Liver (tissue), 8 donors: ENCODE measurements at regions not wholly inside any gene's neighbourhood (a gene's known extent, or its start where the extent isn't known, plus 50 kb on each side); places are given as distances from the start of the nearest gene placed in this dataset.

Experiments
- DNase-seq: peaks from one replicate; pipeline ENCODE4 v3.0.0-alpha.2; 2017; ENCODE audit warnings: low spot score
- H3K27ac ChIP-seq, 2 donors: one replicate each; pipeline ENCODE4 v1.7.0; 2013; ENCODE audit warnings: inconsistent platforms in 2 of 2, low read length in 2 of 2, control low read depth in 1 of 2, low read depth in 1 of 2, mild to moderate bottlenecking in 1 of 2
- H3K27me3 ChIP-seq, 4 donors: one replicate each; pipeline versions ENCODE4 v1.6.1 to v1.7.0; 2013; ENCODE audit warnings: low read length in 3 of 4, inconsistent platforms in 1 of 4, mild to moderate bottlenecking in 1 of 4, moderate library complexity in 1 of 4; ENCODE audit not compliant: control insufficient read depth in 4 of 4, insufficient read depth in 4 of 4
- H3K36me3 ChIP-seq, 4 donors: one replicate each; pipeline versions ENCODE4 v1.6.1 to v1.7.0; 2013; ENCODE audit warnings: low read length in 3 of 4, mild to moderate bottlenecking in 3 of 4, low read depth in 1 of 4, moderate library complexity in 1 of 4; ENCODE audit not compliant: control insufficient read depth in 4 of 4, insufficient read depth in 3 of 4
- H3K4me1 ChIP-seq, 4 donors: one replicate each; pipeline versions ENCODE4 v1.6.1 to v1.7.0; 2013; ENCODE audit warnings: low read length in 3 of 4, mild to moderate bottlenecking in 3 of 4, moderate library complexity in 1 of 4; ENCODE audit not compliant: control insufficient read depth in 4 of 4, insufficient read depth in 4 of 4
- H3K4me3 ChIP-seq, 3 donors: one replicate each; pipeline versions ENCODE4 v1.6.1 to v1.7.0; 2013; ENCODE audit warnings: low read length in 3 of 3, control low read depth in 1 of 3, low read depth in 1 of 3, mild to moderate bottlenecking in 1 of 3
- H3K9ac ChIP-seq, 2 donors: one replicate each; pipeline ENCODE4 v1.7.0; 2013; ENCODE audit warnings: low read length in 2 of 2, mild to moderate bottlenecking in 2 of 2, moderate library complexity in 2 of 2, control low read depth in 1 of 2, low read depth in 1 of 2
- H3K9me3 ChIP-seq, 4 donors: one replicate each; pipeline versions ENCODE4 v1.6.1 to v1.7.0; 2013; ENCODE audit warnings: low read length in 3 of 4; ENCODE audit not compliant: control insufficient read depth in 4 of 4
- ATF3 ChIP-seq: IDR thresholded peaks from 2 replicates; pipeline ENCODE4 v1.6.1; 2016; ENCODE audit warnings: antibody characterized with exemption
- CTCF ChIP-seq: fragments of 150-350 bp; IDR thresholded peaks from 2 replicates; pipeline ENCODE4 v1.5.1; 2017; ENCODE audit warnings: improper control_type of control experiment, low read depth, low read length; ENCODE audit not compliant: missing input control
- EGR1 ChIP-seq, 2 donors: IDR thresholded peaks; 2 replicates each; pipeline ENCODE4 v1.6.1; 2016 to 2018; ENCODE audit warnings: antibody characterized with exemption in 2 of 2, low read depth in 2 of 2
- FOXA1 ChIP-seq: IDR thresholded peaks from 2 replicates; pipeline ENCODE4 v1.6.1; 2016; ENCODE audit warnings: antibody characterized with exemption
- FOXA2 ChIP-seq: IDR thresholded peaks from 2 replicates; pipeline ENCODE4 v1.6.1; 2016; ENCODE audit warnings: antibody characterized with exemption
- GABPA ChIP-seq, 2 donors: IDR thresholded peaks in 1 of 2; conservative IDR thresholded peaks in 1 of 2; 2 replicates each; pipeline ENCODE4 v1.6.1; 2016; ENCODE audit warnings: antibody characterized with exemption in 2 of 2, mild to moderate bottlenecking in 1 of 2, moderate library complexity in 1 of 2
- HNF4A ChIP-seq, 2 donors: conservative IDR thresholded peaks; 2 replicates each; pipeline ENCODE4 v1.6.1; 2016; ENCODE audit warnings: antibody characterized with exemption in 2 of 2, mild to moderate bottlenecking in 2 of 2
- HNF4G ChIP-seq: IDR thresholded peaks from 2 replicates; pipeline ENCODE4 v1.6.1; 2016; ENCODE audit warnings: antibody characterized with exemption
- JUND ChIP-seq, 2 donors: IDR thresholded peaks; 2 replicates each; pipeline ENCODE4 v1.6.1; 2016; ENCODE audit warnings: antibody characterized with exemption in 2 of 2
- MAX ChIP-seq: IDR thresholded peaks from 2 replicates; pipeline ENCODE4 v1.6.1; 2016; ENCODE audit warnings: antibody characterized with exemption
- NR2F2 ChIP-seq: IDR thresholded peaks from 2 replicates; pipeline ENCODE4 v1.6.1; 2016; ENCODE audit warnings: antibody characterized with exemption
- RAD21 ChIP-seq, 2 donors: IDR thresholded peaks; 2 replicates each; pipeline ENCODE4 v1.6.1; 2016; ENCODE audit warnings: antibody characterized with exemption in 2 of 2, mild to moderate bottlenecking in 2 of 2
- REST ChIP-seq: IDR thresholded peaks from 2 replicates; pipeline ENCODE4 v1.6.1; 2016; ENCODE audit warnings: antibody characterized with exemption, mild to moderate bottlenecking
- RXRA ChIP-seq, 2 donors: IDR thresholded peaks; 2 replicates each; pipeline ENCODE4 v1.6.1; 2017 to 2018; ENCODE audit warnings: antibody characterized with exemption in 2 of 2, mild to moderate bottlenecking in 1 of 2
- SP1 ChIP-seq: IDR thresholded peaks from 2 replicates; pipeline ENCODE4 v1.6.1; 2018; ENCODE audit warnings: antibody characterized with exemption, mild to moderate bottlenecking
- TAF1 ChIP-seq: conservative IDR thresholded peaks from 2 replicates; pipeline ENCODE4 v1.6.1; 2016; ENCODE audit warnings: antibody characterized with exemption, mild to moderate bottlenecking
- YY1 ChIP-seq: IDR thresholded peaks from 2 replicates; pipeline ENCODE4 v1.6.1; 2016; ENCODE audit warnings: antibody characterized with exemption, mild to moderate bottlenecking
- WGBS: extraction: QIAGEN DNeasy Blood & Tissue Kit; methylation state at CpG from one replicate; pipeline ENCODE4 v1.1.7; 2013; 5-methylcytosine and 5-hydroxymethylcytosine counted together
- TF ChIP-seq, protein P1 (sequence below): IDR thresholded peaks from 2 replicates; pipeline ENCODE4 v1.6.1; 2016; ENCODE audit warnings: antibody characterized with exemption
- donor health status: healthy.
- donor health status: healthy.
- donor health status: healthy.
- donor health status: healthy.
- donor health status: healthy.

GRCh38 chr12:4161718-4162117, 111.8 kb upstream of the CCND2 start:
- 77% methylated on average over 3 of the region's 3 CpGs for WGBS
- peaks cover 0 to 4% (median 0%) of the 10 kb centered on the region in 4 donors for H3K4me1 ChIP-seq
- H3K4me3 ChIP-seq, result no peak overlapping the region
- no peaks in the 10 kb centered on the region for H3K9me3 ChIP-seq
- no peak overlapping the region for H3K27ac ChIP-seq
- H3K9ac ChIP-seq, result no peak overlapping the region
- no peak for DNase-seq
- no peaks in the 10 kb centered on the region for H3K27me3 ChIP-seq
- TF ChIP-seq REST (no peak), RAD21 (IDR thresholded peaks at IDR 0.05) (no peak), FOXA2 (no peak), RXRA (IDR thresholded peaks at IDR 0.05) (no peak), SP1 (no peak), GABPA (IDR thresholded peaks at IDR 0.05 in 1 of 2, conservative IDR thresholded peaks at IDR 0.05 in 1 of 2) (no peak), CTCF (no peak), ATF3 (no peak), JUND (IDR thresholded peaks at IDR 0.05) (no peak), NR2F2 (no peak), HNF4A (conservative IDR thresholded peaks at IDR 0.05) (no peak), MAX (no peak), EGR1 (IDR thresholded peaks at IDR 0.05; ENCODE audit: low read depth in 2 of 2) (no peak), TAF1 (no peak), FOXA1 (no peak), YY1 (no peak), HNF4G (no peak)
- TF ChIP-seq, protein P1, sequence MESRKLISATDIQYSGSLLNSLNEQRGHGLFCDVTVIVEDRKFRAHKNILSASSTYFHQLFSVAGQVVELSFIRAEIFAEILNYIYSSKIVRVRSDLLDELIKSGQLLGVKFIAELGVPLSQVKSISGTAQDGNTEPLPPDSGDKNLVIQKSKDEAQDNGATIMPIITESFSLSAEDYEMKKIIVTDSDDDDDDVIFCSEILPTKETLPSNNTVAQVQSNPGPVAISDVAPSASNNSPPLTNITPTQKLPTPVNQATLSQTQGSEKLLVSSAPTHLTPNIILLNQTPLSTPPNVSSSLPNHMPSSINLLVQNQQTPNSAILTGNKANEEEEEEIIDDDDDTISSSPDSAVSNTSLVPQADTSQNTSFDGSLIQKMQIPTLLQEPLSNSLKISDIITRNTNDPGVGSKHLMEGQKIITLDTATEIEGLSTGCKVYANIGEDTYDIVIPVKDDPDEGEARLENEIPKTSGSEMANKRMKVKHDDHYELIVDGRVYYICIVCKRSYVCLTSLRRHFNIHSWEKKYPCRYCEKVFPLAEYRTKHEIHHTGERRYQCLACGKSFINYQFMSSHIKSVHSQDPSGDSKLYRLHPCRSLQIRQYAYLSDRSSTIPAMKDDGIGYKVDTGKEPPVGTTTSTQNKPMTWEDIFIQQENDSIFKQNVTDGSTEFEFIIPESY, result no peak
- H3K36me3 ChIP-seq, result no peaks in the 10 kb centered on the region
